CD4-positive, alpha-beta T cell (primary cell): ENCODE measurements at regions not wholly inside any gene's neighbourhood (a gene's known extent, or its start where the extent isn't known, plus 50 kb on each side); places are given as distances from the start of the nearest gene placed in this dataset.

Experiments used
- ATAC-seq: fragments of 200-7000 bp; cut with Tn5 transposase; one replicate; pipeline ENCODE4 v1.10.0; 2022; ENCODE audit warnings: mild to moderate bottlenecking; ENCODE audit not compliant: poor library complexity
- CTCF ChIA-PET: fragments of 350-600 bp; sonication (Branson Sonifier 250); formaldehyde crosslinking; loops from one replicate; lab custom pipeline; 2021; ENCODE audit warnings: antibody characterized with exemption, inconsistent platforms; lab: Charles Lee
- POLR2A ChIA-PET: fragments of 350-600 bp; sonication (Branson Sonifier 250); formaldehyde crosslinking; loops from one replicate; lab custom pipeline; 2021; ENCODE audit warnings: antibody characterized with exemption, inconsistent platforms; lab: Charles Lee
- DNase-seq, 14 experiments: peaks; one replicate each; pipeline ENCODE4 v3.0.0-alpha.2; 2013 to 2020; ENCODE audit warnings: mixed read lengths in 2 of 14
- H3K27ac ChIP-seq, 2 donors: one replicate each; pipeline versions ENCODE4 v1.5.1 to v1.7.0; 2013; ENCODE audit warnings: low read length in 2 of 2, low read depth in 1 of 2, mild to moderate bottlenecking in 1 of 2
- H3K27me3 ChIP-seq, 2 experiments: 1 replicate in 1 of 2; 2 replicates in 1 of 2; pipeline versions ENCODE4 v1.6.1 to v1.7.0; 2013; ENCODE audit warnings: low read length in 2 of 2, control low read depth in 1 of 2, mild to moderate bottlenecking in 1 of 2, moderate library complexity in 1 of 2; ENCODE audit not compliant: insufficient read depth in 2 of 2, control insufficient read depth in 1 of 2
- H3K36me3 ChIP-seq: one replicate; pipeline ENCODE4 v1.6.1; 2013; ENCODE audit warnings: low read length, control low read depth; ENCODE audit not compliant: insufficient read depth
- H3K4me1 ChIP-seq: one replicate; pipeline ENCODE4 v1.6.1; 2013; ENCODE audit warnings: low read length, control low read depth; ENCODE audit not compliant: insufficient read depth
- H3K4me3 ChIP-seq: one replicate; pipeline ENCODE4 v1.5.1; 2013; ENCODE audit warnings: mild to moderate bottlenecking, low read length, moderate library complexity
- H3K9me3 ChIP-seq, 2 experiments: 1 replicate in 1 of 2; 2 replicates in 1 of 2; pipeline versions ENCODE4 v1.6.1 to v1.7.0; 2013; ENCODE audit warnings: low read length in 2 of 2, mild to moderate bottlenecking in 2 of 2, control low read depth in 1 of 2, moderate library complexity in 1 of 2; ENCODE audit not compliant: control insufficient read depth in 1 of 2, insufficient read depth in 1 of 2
- H3K27ac Mint-ChIP-seq: one replicate; pipeline ENCODE4 v1.8.0; 2020; ENCODE audit warnings: mixed read lengths
- H3K27me3 Mint-ChIP-seq: one replicate; pipeline ENCODE4 v1.8.0; 2021; ENCODE audit warnings: mixed read lengths
- H3K36me3 Mint-ChIP-seq: one replicate; pipeline ENCODE4 v1.8.0; 2021; ENCODE audit warnings: low read depth, mixed read lengths
- H3K4me1 Mint-ChIP-seq: one replicate; pipeline ENCODE4 v1.8.0; 2021; ENCODE audit warnings: low read depth, mixed read lengths
- H3K4me3 Mint-ChIP-seq: one replicate; pipeline ENCODE4 v1.8.0; 2020; ENCODE audit warnings: mild to moderate bottlenecking, mixed read lengths
- H3K9me3 Mint-ChIP-seq: one replicate; pipeline ENCODE4 v1.8.0; 2020; ENCODE audit warnings: mixed read lengths
- intact Hi-C, 2 experiments: fragments of 100-400 bp; cut with DNase I in 1 of 2; cut with micrococcal nuclease in 1 of 2; formaldehyde crosslinking; loops; one replicate each; pipeline versions ENCODE4 v1.15.1 to v1.9.0; 2023 to 2025; cut with DNase I, micrococcal nuclease
- TF ChIP-seq, protein P1 (sequence below): fragments of 200-600 bp; IDR thresholded peaks from one replicate; pipeline ENCODE4 v1.8.0; 2022; ENCODE audit warnings: antibody characterized with exemption, mild to moderate bottlenecking

DNA sequence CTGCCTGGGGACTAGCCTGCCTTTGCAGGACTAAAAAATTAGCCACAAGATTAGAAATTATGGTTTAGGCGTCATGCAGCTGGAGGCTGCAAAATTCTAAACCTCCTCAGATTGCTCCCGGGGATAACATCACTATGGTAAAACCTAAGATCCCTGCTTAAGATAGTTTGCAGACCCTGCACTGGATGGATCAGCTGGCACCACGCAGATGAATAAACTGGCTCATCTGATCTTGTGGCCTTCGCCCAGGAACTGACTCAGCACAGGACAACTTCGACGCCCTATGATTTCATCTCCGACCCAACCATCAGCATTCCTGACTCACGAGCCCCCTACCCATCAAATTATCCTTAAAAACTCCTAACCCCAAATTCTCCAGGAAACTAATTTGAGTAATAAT is 482.4 kb downstream of the SPRY1 start:
- intact Hi-C loops = no loop called here
- H3K4me1 ChIP-seq = no peaks in the 10 kb centered on the region
- no peaks in the 10 kb centered on the region for H3K27me3 ChIP-seq
- H3K27ac ChIP-seq = no peak overlapping the region
- TF ChIP-seq, protein P1, sequence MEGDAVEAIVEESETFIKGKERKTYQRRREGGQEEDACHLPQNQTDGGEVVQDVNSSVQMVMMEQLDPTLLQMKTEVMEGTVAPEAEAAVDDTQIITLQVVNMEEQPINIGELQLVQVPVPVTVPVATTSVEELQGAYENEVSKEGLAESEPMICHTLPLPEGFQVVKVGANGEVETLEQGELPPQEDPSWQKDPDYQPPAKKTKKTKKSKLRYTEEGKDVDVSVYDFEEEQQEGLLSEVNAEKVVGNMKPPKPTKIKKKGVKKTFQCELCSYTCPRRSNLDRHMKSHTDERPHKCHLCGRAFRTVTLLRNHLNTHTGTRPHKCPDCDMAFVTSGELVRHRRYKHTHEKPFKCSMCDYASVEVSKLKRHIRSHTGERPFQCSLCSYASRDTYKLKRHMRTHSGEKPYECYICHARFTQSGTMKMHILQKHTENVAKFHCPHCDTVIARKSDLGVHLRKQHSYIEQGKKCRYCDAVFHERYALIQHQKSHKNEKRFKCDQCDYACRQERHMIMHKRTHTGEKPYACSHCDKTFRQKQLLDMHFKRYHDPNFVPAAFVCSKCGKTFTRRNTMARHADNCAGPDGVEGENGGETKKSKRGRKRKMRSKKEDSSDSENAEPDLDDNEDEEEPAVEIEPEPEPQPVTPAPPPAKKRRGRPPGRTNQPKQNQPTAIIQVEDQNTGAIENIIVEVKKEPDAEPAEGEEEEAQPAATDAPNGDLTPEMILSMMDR = no peak
- no peaks in the 10 kb centered on the region for H3K36me3 Mint-ChIP-seq
- POLR2A ChIA-PET = no interaction called here
- CTCF ChIA-PET = no interaction called here
- no peaks in the 10 kb centered on the region for H3K9me3 Mint-ChIP-seq
- H3K27ac Mint-ChIP-seq = no peak overlapping the region
- ATAC-seq (no peak), DNase-seq (no peak)
- H3K4me1 Mint-ChIP-seq = no peaks in the 10 kb centered on the region
- H3K27me3 Mint-ChIP-seq = no peaks in the 10 kb centered on the region
- H3K9me3 ChIP-seq = no peaks in the 10 kb centered on the region
- H3K36me3 ChIP-seq = no peaks in the 10 kb centered on the region
- H3K4me3 Mint-ChIP-seq = no peak overlapping the region
- H3K4me3 ChIP-seq = no peak overlapping the region

DNA sequence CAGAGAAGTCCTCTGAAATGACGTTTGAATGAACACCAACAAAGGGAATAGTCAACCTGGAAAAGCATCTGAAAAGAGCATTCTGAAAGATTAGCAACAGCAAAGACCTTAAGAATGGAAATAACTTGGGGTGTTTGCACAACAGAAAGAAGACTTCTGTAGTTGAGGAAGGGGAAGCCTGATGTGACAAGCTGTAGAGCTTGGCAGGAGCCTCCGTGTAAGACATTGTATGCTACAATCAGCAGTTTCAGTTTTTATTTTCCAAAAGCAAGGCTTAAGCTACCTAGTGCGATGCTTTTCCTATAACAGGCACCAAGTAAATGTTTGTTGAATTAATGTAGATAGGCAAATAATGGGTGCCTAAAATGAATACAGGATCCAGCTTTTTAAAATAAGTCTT is 484.0 kb downstream of the SPRY1 start:
- CTCF ChIA-PET = no interaction called here

DNA sequence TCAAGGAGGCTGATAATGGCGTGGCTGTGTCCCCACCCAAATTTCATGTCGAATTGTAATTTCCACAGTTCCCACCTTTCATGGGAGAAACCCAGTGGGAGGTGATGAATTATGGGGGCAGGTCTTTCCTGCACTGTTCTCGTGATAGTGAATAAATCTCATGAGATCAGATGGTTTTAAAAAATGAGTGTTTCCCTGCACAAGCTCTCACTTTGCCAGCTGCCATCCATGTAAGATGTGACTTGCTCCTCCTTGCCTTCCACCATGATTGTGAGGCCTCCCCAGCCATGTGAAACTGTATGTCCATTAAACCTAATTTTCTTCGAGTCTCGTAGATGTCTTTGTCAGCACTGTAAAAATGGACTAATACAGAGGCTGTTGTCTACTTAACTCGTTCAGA is 488.3 kb downstream of the SPRY1 start:
- H3K36me3 ChIP-seq = no peaks in the 10 kb centered on the region
- TF ChIP-seq, protein P1 = no peak
- no peaks in the 10 kb centered on the region for H3K4me1 Mint-ChIP-seq
- H3K27me3 ChIP-seq = no peaks in the 10 kb centered on the region
- no peak overlapping the region for H3K27ac ChIP-seq
- H3K9me3 Mint-ChIP-seq = no peaks in the 10 kb centered on the region
- H3K4me1 ChIP-seq = no peaks in the 10 kb centered on the region
- ChIA-PET CTCF (no interaction called here), POLR2A (no interaction called here)
- H3K4me3 Mint-ChIP-seq = no peak overlapping the region
- intact Hi-C loops = no loop called here
- ATAC-seq (no peak), DNase-seq (no peak)
- no peaks in the 10 kb centered on the region for H3K27me3 Mint-ChIP-seq
- no peaks in the 10 kb centered on the region for H3K9me3 ChIP-seq
- no peaks in the 10 kb centered on the region for H3K36me3 Mint-ChIP-seq
- no peak overlapping the region for H3K4me3 ChIP-seq
- no peak overlapping the region for H3K27ac Mint-ChIP-seq

More for the DNA sequence above, 484.0 kb downstream of the SPRY1 start:
- H3K27ac ChIP-seq = no peak overlapping the region
- intact Hi-C loops = no loop called here
- ATAC-seq (no peak), DNase-seq (no peak)
- no peaks in the 10 kb centered on the region for H3K36me3 ChIP-seq
- Mint-ChIP-seq H3K4me1 (no peaks in the 10 kb centered on the region), H3K36me3 (no peaks in the 10 kb centered on the region), H3K9me3 (no peaks in the 10 kb centered on the region), H3K27ac (no peak overlapping the region), H3K27me3 (no peaks in the 10 kb centered on the region), H3K4me3 (no peak overlapping the region)
- H3K27me3 ChIP-seq = no peaks in the 10 kb centered on the region
- no peaks in the 10 kb centered on the region for H3K4me1 ChIP-seq
- TF ChIP-seq, protein P1 = no peak
- POLR2A ChIA-PET = no interaction called here
- no peaks in the 10 kb centered on the region for H3K9me3 ChIP-seq
- H3K4me3 ChIP-seq = no peak overlapping the region
